Suprapubic skin (tissue), 4 donors: ENCODE measurements at regions not wholly inside any gene's neighbourhood (a gene's known extent, or its start where the extent isn't known, plus 50 kb on each side); places are given as distances from the start of the nearest gene placed in this dataset.

ENCODE experiments used
- EP300 ChIP-seq: sonication (generic); formaldehyde crosslinking; IDR thresholded peaks from one replicate; pipeline ENCODE4 v1.6.1; 2017; ENCODE audit warnings: antibody characterized with exemption
- POLR2A ChIP-seq, 2 donors: fragments of 450-650 bp; IDR thresholded peaks; one replicate each; pipeline ENCODE4 v1.6.1; 2017; ENCODE audit warnings: antibody characterized with exemption in 2 of 2, mild to moderate bottlenecking in 2 of 2, moderate library complexity in 2 of 2
- POLR2AphosphoS5 ChIP-seq, 3 donors: sonication (generic); formaldehyde crosslinking; IDR thresholded peaks; one replicate each; pipeline ENCODE4 v1.6.1; 2017; ENCODE audit warnings: antibody characterized with exemption in 3 of 3
- TF ChIP-seq, protein P1 (sequence below), 2 donors: fragments of 200-600 bp in 1 of 2; fragments of 450-650 bp in 1 of 2; sonication (generic) in 1 of 2; IDR thresholded peaks; one replicate each; pipeline ENCODE4 v1.5.1; 2016 to 2019; ENCODE audit warnings: antibody characterized with exemption in 2 of 2, mild to moderate bottlenecking in 1 of 2, moderate library complexity in 1 of 2

DNA sequence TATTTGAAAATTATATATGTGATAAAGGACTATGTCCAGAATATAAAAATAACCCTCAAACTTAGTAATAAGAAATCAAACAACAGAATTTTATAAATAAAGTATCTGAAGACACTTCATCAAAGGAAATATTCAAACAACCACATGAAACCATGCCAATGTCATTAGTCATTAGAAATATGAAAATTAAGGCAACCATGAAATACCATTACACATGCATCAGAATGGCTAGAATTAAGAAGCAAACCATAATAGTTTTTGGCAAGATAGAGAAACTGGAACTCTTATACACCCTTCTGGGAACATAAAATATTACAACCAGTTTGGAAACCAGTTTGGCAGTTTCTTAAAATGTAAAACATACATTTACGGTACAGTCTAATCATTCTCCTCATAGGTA is 137.2 kb upstream of the ADGRB3 start:
- TF ChIP-seq, protein P1, sequence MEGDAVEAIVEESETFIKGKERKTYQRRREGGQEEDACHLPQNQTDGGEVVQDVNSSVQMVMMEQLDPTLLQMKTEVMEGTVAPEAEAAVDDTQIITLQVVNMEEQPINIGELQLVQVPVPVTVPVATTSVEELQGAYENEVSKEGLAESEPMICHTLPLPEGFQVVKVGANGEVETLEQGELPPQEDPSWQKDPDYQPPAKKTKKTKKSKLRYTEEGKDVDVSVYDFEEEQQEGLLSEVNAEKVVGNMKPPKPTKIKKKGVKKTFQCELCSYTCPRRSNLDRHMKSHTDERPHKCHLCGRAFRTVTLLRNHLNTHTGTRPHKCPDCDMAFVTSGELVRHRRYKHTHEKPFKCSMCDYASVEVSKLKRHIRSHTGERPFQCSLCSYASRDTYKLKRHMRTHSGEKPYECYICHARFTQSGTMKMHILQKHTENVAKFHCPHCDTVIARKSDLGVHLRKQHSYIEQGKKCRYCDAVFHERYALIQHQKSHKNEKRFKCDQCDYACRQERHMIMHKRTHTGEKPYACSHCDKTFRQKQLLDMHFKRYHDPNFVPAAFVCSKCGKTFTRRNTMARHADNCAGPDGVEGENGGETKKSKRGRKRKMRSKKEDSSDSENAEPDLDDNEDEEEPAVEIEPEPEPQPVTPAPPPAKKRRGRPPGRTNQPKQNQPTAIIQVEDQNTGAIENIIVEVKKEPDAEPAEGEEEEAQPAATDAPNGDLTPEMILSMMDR (IDR thresholded peaks at IDR 0.05): no peak
- TF ChIP-seq EP300: no peak
- TF ChIP-seq POLR2AphosphoS5 (IDR thresholded peaks at IDR 0.05): no peak
- TF ChIP-seq POLR2A (IDR thresholded peaks at IDR 0.05): no peak
